ENCODE measurements at regions not wholly inside any gene's neighbourhood (a gene's known extent, or its start where the extent isn't known, plus 50 kb on each side); places are given as distances from the start of the nearest gene placed in this dataset.
A peak's percentile ranks its signal among the peaks of the same experiment; 100 is the strongest.
"Not testable (repeated sequence)": the region's sequence is repeated elsewhere in the genome, so short reads cannot be mapped to it uniquely, and the experiment has no call there.

GRCh38 chr9:64466052-64466599, 818.9 kb downstream of the FOXD4L5 start:
- peak in 1 of 12 donors; percentile 5 for TF ChIP-seq CTCF (IDR thresholded peaks at IDR 0.05)
- not testable (repeated sequence) for TF ChIP-seq POLR2A (IDR thresholded peaks at IDR 0.05)
